ENCODE measurements at regions not wholly inside any gene's neighbourhood (a gene's known extent, or its start where the extent isn't known, plus 50 kb on each side); places are given as distances from the start of the nearest gene placed in this dataset.

DNA sequence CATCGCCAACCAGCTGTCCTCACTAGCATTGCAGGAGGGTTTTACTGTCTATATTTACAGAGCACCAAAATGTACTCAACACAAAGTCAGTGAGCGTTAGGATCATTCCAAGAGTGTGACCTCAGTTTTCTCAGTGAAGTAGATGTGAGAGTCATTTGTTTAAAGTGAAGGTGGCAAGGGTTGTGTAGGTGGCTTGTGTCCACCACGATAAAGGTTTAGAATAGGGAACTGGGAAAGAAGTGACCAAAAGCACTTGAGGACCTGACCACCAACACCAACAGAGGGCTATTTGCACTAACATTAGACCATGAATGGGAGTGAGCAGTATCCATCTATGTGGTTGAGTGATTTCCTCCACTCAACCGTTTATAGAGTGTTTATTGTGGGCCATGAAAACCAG, 152.5 kb upstream of the POU2AF2 start:
- Histone ChIP-seq H3K9me3 (no peaks in the 10 kb centered on the region), H3K27ac (no peak overlapping the region), H3K4me1 (replicated peaks) (no peaks in the 10 kb centered on the region), H3K4me3 (no peak overlapping the region), H3K27me3 (replicated peaks; ENCODE audit: insufficient read depth) (no peaks in the 10 kb centered on the region), H3K36me3 (no peaks in the 10 kb centered on the region)
- intact Hi-C loops (cut with DNase I) = no loop called here
- TF ChIP-seq POLR2A (IDR thresholded peaks at IDR 0.05) (no peak), POLR2AphosphoS5 (IDR thresholded peaks at IDR 0.05) (no peak)
- TF ChIP-seq, protein P1, sequence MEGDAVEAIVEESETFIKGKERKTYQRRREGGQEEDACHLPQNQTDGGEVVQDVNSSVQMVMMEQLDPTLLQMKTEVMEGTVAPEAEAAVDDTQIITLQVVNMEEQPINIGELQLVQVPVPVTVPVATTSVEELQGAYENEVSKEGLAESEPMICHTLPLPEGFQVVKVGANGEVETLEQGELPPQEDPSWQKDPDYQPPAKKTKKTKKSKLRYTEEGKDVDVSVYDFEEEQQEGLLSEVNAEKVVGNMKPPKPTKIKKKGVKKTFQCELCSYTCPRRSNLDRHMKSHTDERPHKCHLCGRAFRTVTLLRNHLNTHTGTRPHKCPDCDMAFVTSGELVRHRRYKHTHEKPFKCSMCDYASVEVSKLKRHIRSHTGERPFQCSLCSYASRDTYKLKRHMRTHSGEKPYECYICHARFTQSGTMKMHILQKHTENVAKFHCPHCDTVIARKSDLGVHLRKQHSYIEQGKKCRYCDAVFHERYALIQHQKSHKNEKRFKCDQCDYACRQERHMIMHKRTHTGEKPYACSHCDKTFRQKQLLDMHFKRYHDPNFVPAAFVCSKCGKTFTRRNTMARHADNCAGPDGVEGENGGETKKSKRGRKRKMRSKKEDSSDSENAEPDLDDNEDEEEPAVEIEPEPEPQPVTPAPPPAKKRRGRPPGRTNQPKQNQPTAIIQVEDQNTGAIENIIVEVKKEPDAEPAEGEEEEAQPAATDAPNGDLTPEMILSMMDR (IDR thresholded peaks at IDR 0.05) = no peak
- 67% methylated on average over 4 of the region's 4 CpGs for WGBS
- no peak for DNase-seq (ENCODE audit: low spot score)

DNA sequence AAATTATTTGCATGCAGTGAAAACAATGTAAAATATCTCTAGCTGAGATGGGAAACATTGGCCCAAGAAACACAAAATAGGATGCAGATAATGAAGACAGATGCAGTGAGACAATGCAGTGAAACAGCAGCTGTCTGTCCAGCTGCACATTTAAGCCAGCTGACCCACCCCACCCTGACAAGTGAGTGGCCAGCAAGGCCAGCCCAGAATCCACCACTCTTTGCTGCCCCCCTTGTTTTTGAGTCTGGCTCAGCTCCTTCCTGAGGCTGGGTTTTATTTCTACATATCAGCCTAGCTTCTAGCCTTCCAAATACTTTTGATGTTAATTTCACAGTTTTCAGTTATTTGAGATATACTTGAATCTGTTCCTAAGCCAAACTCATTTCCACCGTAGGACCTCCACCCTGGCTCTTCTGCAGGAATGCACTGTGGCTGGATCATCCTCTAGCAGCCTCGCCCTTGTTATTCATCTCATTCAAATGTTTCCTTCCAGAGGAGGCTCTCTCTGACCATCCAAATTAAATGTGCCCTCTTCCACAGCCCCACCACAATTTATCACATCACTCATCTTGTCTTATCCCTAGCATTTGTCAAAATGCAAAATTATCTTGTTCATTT, 154.1 kb upstream of the POU2AF2 start:
- WGBS = 59% methylated on average over 2 of the region's 2 CpGs
- H3K4me1 ChIP-seq (replicated peaks) = no peaks in the 10 kb centered on the region
- no peak overlapping the region for H3K27ac ChIP-seq
- H3K27me3 ChIP-seq (replicated peaks; ENCODE audit: insufficient read depth) = no peaks in the 10 kb centered on the region
- intact Hi-C loops (cut with DNase I) = no loop called here
- DNase-seq (ENCODE audit: low spot score) = no peak
- H3K36me3 ChIP-seq = no peaks in the 10 kb centered on the region
- TF ChIP-seq POLR2A (IDR thresholded peaks at IDR 0.05) (no peak), POLR2AphosphoS5 (IDR thresholded peaks at IDR 0.05) (no peak)
- TF ChIP-seq, protein P1 (IDR thresholded peaks at IDR 0.05) = no peak
- H3K4me3 ChIP-seq = no peak overlapping the region
- H3K9me3 ChIP-seq = no peaks in the 10 kb centered on the region

DNA sequence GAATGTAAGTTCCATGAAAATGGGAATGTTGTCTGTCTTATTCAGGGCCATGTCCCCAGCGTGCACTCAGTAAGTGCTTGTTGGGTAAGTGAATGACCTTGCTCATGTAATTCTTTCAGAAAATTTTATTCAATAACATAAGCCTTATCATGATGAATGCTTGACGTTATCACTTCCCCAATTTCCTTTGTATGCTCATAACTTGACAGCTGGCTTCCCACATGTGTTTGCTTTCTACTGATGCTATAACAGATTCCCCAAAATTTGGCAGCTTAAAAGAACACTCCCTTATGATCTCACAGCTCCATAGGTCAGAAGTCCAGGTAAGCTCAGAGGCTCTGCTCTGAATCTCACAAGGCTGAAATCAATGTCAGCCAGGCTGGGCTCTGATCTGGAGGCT, 155.8 kb upstream of the POU2AF2 start:
- no peak overlapping the region for H3K27ac ChIP-seq
- DNase-seq (ENCODE audit: low spot score) = no peak
- WGBS = 60% methylated on average over 2 of the region's 2 CpGs
- TF ChIP-seq, protein P1 (IDR thresholded peaks at IDR 0.05) = no peak
- TF ChIP-seq POLR2AphosphoS5 (IDR thresholded peaks at IDR 0.05) (no peak), POLR2A (IDR thresholded peaks at IDR 0.05) (no peak)
- no peaks in the 10 kb centered on the region for H3K36me3 ChIP-seq
- no peak overlapping the region for H3K4me3 ChIP-seq
- H3K27me3 ChIP-seq (replicated peaks; ENCODE audit: insufficient read depth) = no peaks in the 10 kb centered on the region
- H3K4me1 ChIP-seq (replicated peaks) = no peaks in the 10 kb centered on the region
- intact Hi-C loops (cut with DNase I) = no loop called here
- no peaks in the 10 kb centered on the region for H3K9me3 ChIP-seq

GRCh38 chr11:111088847-111089355, 156.6 kb upstream of the POU2AF2 start:
- no peaks in the 10 kb centered on the region for H3K36me3 ChIP-seq
- H3K27ac ChIP-seq = no peak overlapping the region
- intact Hi-C loops (cut with DNase I) = no loop called here
- no peaks in the 10 kb centered on the region for H3K4me1 ChIP-seq (replicated peaks)
- no peak for DNase-seq (ENCODE audit: low spot score)
- no peak overlapping the region for H3K4me3 ChIP-seq
- TF ChIP-seq, protein P1 (IDR thresholded peaks at IDR 0.05) = no peak
- TF ChIP-seq POLR2AphosphoS5 (IDR thresholded peaks at IDR 0.05) = no peak
- no peaks in the 10 kb centered on the region for H3K27me3 ChIP-seq (replicated peaks; ENCODE audit: insufficient read depth)
- 64% methylated on average over 2 of the region's 2 CpGs for WGBS
- no peaks in the 10 kb centered on the region for H3K9me3 ChIP-seq

- H3K27me3 ChIP-seq (replicated peaks; ENCODE audit: insufficient read depth) = no peaks in the 10 kb centered on the region
- H3K36me3 ChIP-seq = no peaks in the 10 kb centered on the region
- intact Hi-C loops (cut with DNase I) = no loop called here
- no peak for DNase-seq (ENCODE audit: low spot score)
- no peak overlapping the region for H3K27ac ChIP-seq
- no peak for TF ChIP-seq POLR2A (IDR thresholded peaks at IDR 0.05)
- no peaks in the 10 kb centered on the region for H3K9me3 ChIP-seq
- no peak overlapping the region for H3K4me3 ChIP-seq
- WGBS = 77% methylated on average over 5 of the region's 5 CpGs
- H3K4me1 ChIP-seq (replicated peaks) = no peaks in the 10 kb centered on the region
Observed at GRCh38 chr11:111086058-111086457, 159.5 kb upstream of the POU2AF2 start.
